Gastroesophageal sphincter (tissue), 3 donors: ENCODE measurements at regions not wholly inside any gene's neighbourhood (a gene's known extent, or its start where the extent isn't known, plus 50 kb on each side); places are given as distances from the start of the nearest gene placed in this dataset.

ENCODE experiments used
- POLR2A ChIP-seq, 2 donors: fragments of 450-650 bp; IDR thresholded peaks; one replicate each; pipeline ENCODE4 v1.6.1; 2017; ENCODE audit warnings: antibody characterized with exemption in 2 of 2, mild to moderate bottlenecking in 2 of 2, moderate library complexity in 1 of 2
- TF ChIP-seq, protein P1 (sequence below), 4 experiments: fragments of 200-600 bp in 2 of 4; fragments of 450-650 bp in 2 of 4; sonication (generic) in 1 of 4; IDR thresholded peaks; one replicate each; pipeline ENCODE4 v1.5.1; 2017 to 2019; ENCODE audit warnings: antibody characterized with exemption in 4 of 4, mild to moderate bottlenecking in 2 of 4, moderate library complexity in 2 of 4

DNA sequence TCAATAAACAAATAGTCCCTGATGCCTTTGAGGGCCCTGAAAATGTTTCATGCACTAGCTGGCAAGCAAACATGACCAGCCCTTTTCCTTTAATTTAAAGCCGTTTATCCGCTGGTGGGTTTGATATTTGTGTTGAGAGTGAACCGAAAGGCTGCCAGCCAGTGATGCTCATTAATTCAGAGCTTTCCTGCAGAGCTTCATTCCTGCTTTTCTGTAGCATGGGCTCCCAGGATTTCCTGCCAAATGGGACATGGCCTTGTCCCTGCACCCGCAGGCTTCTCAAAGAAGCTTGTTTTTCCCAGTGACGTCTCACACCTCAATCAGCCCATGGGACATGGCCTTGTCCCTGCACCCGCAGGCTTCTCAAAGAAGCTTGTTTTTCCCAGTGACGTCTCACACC is 219.6 kb downstream of the MTHFS start:
- no peak for TF ChIP-seq POLR2A (IDR thresholded peaks at IDR 0.05)
- TF ChIP-seq, protein P1, sequence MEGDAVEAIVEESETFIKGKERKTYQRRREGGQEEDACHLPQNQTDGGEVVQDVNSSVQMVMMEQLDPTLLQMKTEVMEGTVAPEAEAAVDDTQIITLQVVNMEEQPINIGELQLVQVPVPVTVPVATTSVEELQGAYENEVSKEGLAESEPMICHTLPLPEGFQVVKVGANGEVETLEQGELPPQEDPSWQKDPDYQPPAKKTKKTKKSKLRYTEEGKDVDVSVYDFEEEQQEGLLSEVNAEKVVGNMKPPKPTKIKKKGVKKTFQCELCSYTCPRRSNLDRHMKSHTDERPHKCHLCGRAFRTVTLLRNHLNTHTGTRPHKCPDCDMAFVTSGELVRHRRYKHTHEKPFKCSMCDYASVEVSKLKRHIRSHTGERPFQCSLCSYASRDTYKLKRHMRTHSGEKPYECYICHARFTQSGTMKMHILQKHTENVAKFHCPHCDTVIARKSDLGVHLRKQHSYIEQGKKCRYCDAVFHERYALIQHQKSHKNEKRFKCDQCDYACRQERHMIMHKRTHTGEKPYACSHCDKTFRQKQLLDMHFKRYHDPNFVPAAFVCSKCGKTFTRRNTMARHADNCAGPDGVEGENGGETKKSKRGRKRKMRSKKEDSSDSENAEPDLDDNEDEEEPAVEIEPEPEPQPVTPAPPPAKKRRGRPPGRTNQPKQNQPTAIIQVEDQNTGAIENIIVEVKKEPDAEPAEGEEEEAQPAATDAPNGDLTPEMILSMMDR (IDR thresholded peaks at IDR 0.05) = no peak
